ENCODE measurements at regions not wholly inside any gene's neighbourhood (a gene's known extent, or its start where the extent isn't known, plus 50 kb on each side); places are given as distances from the start of the nearest gene placed in this dataset.
"Not testable (repeated sequence)": the region's sequence is repeated elsewhere in the genome, so short reads cannot be mapped to it uniquely, and the experiment has no call there.

- peak; percentile 1 for DNase-seq
Observed at GRCh38 chr9:61330342-61331092, 140.7 kb downstream of the SPATA31A7 start.

- not testable (repeated sequence) for DNase-seq
Observed at GRCh38 chr9:61356936-61357335, 167.1 kb downstream of the SPATA31A7 start.

GRCh38 chr9:61374390-61374789, 184.6 kb downstream of the SPATA31A7 start:
- DNase-seq = not testable (repeated sequence)

GRCh38 chr9:61376159-61376558, 186.3 kb downstream of the SPATA31A7 start:
- DNase-seq = not testable (repeated sequence)

GRCh38 chr9:61386035-61386815, 196.4 kb downstream of the SPATA31A7 start:
- not testable (repeated sequence) for DNase-seq

GRCh38 chr9:61386816-61387102, 196.9 kb downstream of the SPATA31A7 start:
- DNase-seq = not testable (repeated sequence)

GRCh38 chr9:61402692-61403091, 212.9 kb downstream of the SPATA31A7 start:
- DNase-seq = not testable (repeated sequence)

- DNase-seq = not testable (repeated sequence)
Observed at GRCh38 chr9:61411933-61412605, 222.2 kb downstream of the SPATA31A7 start.

- DNase-seq = not testable (repeated sequence)
Observed at GRCh38 chr9:61412738-61413137, 222.9 kb downstream of the SPATA31A7 start.

GRCh38 chr9:61418174-61418573, 228.3 kb downstream of the SPATA31A7 start:
- not testable (repeated sequence) for DNase-seq

- not testable (repeated sequence) for DNase-seq
Observed at GRCh38 chr9:61420267-61420958, 230.6 kb downstream of the SPATA31A7 start.

GRCh38 chr9:61447189-61447588, 257.4 kb downstream of the SPATA31A7 start:
- not testable (repeated sequence) for DNase-seq

- DNase-seq = not testable (repeated sequence)
Observed at GRCh38 chr9:61460860-61461259, 271.0 kb downstream of the SPATA31A7 start.
